GM18861 (cell line): ENCODE measurements at regions not wholly inside any gene's neighbourhood (a gene's known extent, or its start where the extent isn't known, plus 50 kb on each side); places are given as distances from the start of the nearest gene placed in this dataset.
A peak's percentile ranks its signal among the peaks of the same experiment; 100 is the strongest.

Experiments
- ATAC-seq: cut with Tn5 transposase; IDR thresholded peaks from one replicate; pipeline ENCODE4 v1.9.1; 2021; ENCODE audit not compliant: unreplicated experiment

GRCh38 chrX:79645749-79646148, 278.6 kb upstream of the ITM2A start:
- no peak for ATAC-seq

- no peak for ATAC-seq
These were observed 264.4 kb upstream of the ITM2A start for GRCh38 chrX:79631526-79631925.

GRCh38 chrX:79630033-79631009, 263.2 kb upstream of the ITM2A start:
- peak; percentile 99 for ATAC-seq

GRCh38 chrX:79623098-79623762, 256.1 kb upstream of the ITM2A start:
- ATAC-seq: no peak

GRCh38 chrX:79618280-79618679, 251.1 kb upstream of the ITM2A start:
- ATAC-seq: no peak

GRCh38 chrX:79604364-79604763, 237.2 kb upstream of the ITM2A start:
- no peak for ATAC-seq

GRCh38 chrX:79601341-79602131, 234.4 kb upstream of the ITM2A start:
- no peak for ATAC-seq

GRCh38 chrX:79592259-79592658, 225.1 kb upstream of the ITM2A start:
- no peak for ATAC-seq

- no peak for ATAC-seq
These were observed 221.1 kb upstream of the ITM2A start for GRCh38 chrX:79588233-79588632.

- peak; percentile 62 for ATAC-seq
These were observed 206.6 kb upstream of the ITM2A start for GRCh38 chrX:79573760-79574159.

GRCh38 chrX:79572566-79572965, 205.4 kb upstream of the ITM2A start:
- ATAC-seq: no peak

- ATAC-seq: no peak
These were observed 203.5 kb upstream of the ITM2A start for GRCh38 chrX:79570524-79571240.

- no peak for ATAC-seq
These were observed 201.2 kb upstream of the ITM2A start for GRCh38 chrX:79568309-79568708.

GRCh38 chrX:79564362-79564761, 197.2 kb upstream of the ITM2A start:
- no peak for ATAC-seq

- no peak for ATAC-seq
These were observed 192.2 kb upstream of the ITM2A start for GRCh38 chrX:79559290-79559689.

GRCh38 chrX:79557212-79557611, 190.1 kb upstream of the ITM2A start:
- ATAC-seq: no peak

GRCh38 chrX:79556800-79557199, 189.7 kb upstream of the ITM2A start:
- ATAC-seq: no peak

GRCh38 chrX:79530310-79531108, 163.4 kb upstream of the ITM2A start:
- ATAC-seq: no peak

- peak; percentile 73 for ATAC-seq
These were observed 157.5 kb upstream of the ITM2A start for GRCh38 chrX:79524642-79525041.

- no peak for ATAC-seq
These were observed 148.4 kb upstream of the ITM2A start for GRCh38 chrX:79515529-79515928.
